DMS 273 (cell line): ENCODE measurements at regions not wholly inside any gene's neighbourhood (a gene's known extent, or its start where the extent isn't known, plus 50 kb on each side); places are given as distances from the start of the nearest gene placed in this dataset.

Experiments
- DNase-seq: peaks from one replicate; lab custom pipeline; 2025; ENCODE audit not compliant: unreplicated experiment; lab: John Stamatoyannopoulos, UW

DNA sequence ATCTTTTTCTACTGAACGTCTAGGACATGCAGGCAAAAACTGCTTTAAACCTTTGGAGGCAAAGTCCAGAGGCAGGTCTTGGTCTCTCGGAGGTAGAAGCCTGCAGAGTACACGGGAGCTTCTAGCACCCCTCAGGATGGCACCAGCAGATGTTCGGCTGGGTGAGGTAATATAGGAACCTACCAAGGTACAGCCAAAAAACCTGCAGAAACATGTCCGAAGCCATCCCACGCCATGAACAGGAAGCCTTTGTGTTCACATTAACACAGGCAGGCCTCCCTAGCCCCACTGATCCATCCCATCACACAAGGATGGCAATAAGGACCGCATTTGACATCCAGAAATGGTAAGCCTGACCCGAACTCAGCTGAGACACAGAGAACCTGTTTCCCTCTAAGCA lies 157.9 kb upstream of the HES1 start:
- DNase-seq, result no peak

DNA sequence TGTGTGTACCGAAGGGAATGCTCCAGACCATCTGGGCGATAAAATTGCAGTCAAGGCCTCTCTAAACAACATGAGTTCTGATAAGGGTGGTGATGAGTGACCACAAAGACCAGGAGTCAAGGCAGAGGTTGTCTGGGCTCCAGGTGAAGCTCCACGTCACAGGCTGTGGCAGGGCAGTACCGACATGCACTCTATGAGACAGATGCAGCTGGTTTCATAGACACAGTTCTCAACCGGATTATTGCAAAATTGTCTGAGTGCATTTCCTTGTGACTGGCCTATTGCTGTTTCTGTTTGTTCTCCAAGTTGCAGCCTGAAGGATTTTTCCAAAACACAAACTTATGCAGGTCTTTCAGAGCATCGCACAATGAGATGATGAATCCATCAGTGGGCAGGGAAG lies 157.5 kb upstream of the HES1 start:
- DNase-seq, result no peak

GRCh38 chr3:193980326-193980725 lies 155.6 kb upstream of the HES1 start:
- no peak for DNase-seq

GRCh38 chr3:193980905-193981304 lies 155.0 kb upstream of the HES1 start:
- DNase-seq, result no peak

DNA sequence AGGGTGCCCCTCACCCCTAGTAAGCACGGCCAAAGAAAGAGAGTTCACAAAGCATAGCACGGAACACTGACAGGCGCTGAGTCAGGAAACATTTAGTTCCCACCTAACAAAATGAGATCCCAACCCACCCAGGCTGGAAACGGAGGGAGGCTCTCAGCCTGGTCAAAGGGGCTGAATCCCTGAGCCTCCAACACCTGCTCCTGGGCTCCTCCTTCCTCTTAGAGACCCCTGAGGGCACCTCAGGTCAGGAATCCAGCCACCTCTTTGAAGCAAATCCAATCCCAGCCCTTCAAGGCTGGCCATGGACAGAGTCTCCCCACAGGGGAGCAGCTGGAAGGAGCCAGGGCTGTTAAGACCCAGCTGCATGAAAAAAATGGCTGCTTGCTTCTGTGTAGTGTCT lies 154.4 kb upstream of the HES1 start:
- DNase-seq, result no peak

- peak; percentile 54 for DNase-seq
These were observed 153.7 kb upstream of the HES1 start for GRCh38 chr3:193982258-193982659.

DNA sequence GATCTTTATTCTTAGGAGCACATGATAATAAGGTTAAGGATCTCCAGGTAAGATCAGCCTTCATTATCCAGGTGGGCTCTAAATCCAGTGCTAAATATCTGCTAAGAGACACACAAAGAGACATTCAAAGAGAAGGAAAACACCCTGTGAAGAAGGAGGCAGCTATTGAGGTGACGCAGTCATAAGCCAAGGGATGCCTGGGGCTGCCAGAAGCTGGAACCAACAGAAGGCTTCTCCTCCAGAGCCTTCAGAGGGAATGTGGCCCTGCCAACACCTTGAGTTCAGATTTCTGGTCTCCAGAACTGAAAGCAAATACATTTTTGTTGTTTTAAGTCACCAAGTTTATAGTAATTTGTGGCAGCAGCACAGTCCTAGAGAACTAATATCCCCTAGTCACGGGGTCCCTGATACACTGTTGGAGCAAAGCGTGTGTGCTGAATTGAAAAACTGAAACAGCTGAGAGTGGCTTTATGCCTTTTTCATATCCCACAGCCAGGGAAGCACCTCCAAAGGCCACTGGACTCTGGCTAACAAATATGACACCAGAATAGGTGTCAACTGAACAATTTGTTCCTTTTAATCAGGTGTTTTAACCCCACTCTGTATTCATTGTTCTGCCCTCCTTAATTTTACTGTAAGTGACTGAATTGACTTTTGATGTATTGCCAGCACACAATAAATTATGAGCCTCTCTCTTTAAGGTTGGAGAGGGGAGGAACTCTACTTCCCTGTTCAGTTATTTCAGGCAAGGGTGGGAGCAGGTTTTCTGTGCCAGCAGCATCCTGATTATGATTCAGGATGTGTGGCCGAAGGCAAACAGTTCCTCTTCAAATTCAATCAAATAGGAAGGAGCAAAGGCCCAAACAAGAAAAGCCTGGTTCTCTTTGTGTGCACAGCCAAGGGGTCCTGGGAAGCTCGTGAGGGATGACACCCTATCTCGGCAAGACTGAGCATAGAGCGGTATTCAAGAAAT lies 151.8 kb upstream of the HES1 start:
- DNase-seq, result no peak

- DNase-seq, result no peak
These were observed 151.1 kb upstream of the HES1 start for GRCh38 chr3:193984876-193985275.

DNA sequence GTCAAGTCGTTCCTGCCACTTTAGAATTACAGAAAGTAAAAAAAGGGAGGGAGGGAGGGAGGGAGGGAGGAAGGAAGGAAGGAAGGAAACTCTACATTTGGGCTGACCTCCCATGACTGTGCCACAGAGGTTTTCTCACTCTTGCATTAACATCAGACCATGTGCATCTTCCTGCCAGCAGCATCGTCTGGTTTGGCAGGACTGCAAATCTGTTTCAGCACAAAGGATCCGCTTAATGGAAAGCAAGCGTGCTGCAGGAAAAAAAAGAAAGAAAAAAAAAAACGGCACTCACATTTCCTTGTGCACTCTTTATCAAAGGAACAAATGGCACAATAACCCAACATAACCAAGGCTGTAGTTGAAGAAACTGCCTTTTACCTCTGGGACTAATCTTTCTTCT lies 148.8 kb upstream of the HES1 start:
- no peak for DNase-seq

DNA sequence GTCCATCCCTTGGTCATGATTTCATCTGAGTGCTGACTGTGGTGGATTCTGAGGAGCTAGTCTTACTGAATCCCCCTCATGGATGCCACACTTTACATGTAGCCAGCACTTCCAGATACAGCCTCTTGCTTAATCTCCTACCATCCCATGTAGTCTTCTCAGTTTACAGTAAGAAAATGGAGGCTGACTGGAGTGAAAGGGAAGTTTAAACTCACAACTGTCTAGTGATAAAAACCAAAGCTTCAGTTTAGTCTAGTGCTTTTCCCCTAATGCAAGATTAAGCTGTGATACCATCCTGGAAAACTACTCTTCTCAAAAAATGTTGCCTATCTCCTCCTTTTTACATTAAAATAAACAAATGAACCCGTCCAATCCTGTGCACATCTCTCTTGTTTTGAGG lies 146.8 kb upstream of the HES1 start:
- DNase-seq, result no peak

- no peak for DNase-seq
These were observed 144.1 kb upstream of the HES1 start for GRCh38 chr3:193991666-193992424.

- DNase-seq, result no peak
These were observed 143.4 kb upstream of the HES1 start for GRCh38 chr3:193992425-193993037.

DNA sequence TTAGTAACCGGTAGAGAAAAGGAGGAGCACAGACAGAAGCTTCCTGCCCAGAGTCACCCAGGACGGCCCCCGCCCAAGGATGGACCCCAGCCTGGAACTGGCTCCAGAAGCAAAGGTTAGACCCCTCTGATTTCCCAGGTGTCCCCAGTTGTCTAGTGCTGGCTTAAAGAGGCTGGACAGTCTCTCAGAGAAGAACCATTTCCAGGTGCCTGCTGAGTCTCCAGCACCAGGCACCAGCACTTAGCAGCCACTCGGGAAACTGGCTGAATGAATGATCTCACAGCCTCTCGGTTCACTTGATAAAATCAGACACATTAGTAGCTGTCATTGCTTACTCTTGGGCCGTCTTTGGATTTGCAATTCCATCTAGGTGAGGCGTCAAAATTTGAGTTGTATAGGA lies 139.7 kb upstream of the HES1 start:
- DNase-seq, result no peak

- DNase-seq, result no peak
These were observed 139.3 kb upstream of the HES1 start for GRCh38 chr3:193996641-193997089.

- no peak for DNase-seq
These were observed 138.5 kb upstream of the HES1 start for GRCh38 chr3:193997228-193998122.

DNA sequence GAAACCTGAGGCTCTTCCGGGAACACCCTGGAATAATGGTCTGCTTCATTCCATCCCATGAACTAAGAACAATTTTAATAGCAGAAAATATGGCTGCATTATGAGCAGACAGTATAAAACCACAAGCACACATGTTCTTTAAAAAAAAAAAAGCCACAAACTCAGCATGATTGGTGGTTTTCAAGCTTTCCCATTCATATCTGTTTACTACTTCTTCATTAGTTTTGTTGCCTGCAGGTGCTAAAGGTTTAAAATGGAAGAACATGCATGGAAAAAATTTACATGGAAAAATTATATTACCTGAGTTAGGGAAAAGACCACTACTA lies 137.9 kb upstream of the HES1 start:
- no peak for DNase-seq

GRCh38 chr3:193998628-193999195 lies 137.2 kb upstream of the HES1 start:
- no peak for DNase-seq

GRCh38 chr3:194000100-194000499 lies 135.8 kb upstream of the HES1 start:
- DNase-seq, result no peak

DNA sequence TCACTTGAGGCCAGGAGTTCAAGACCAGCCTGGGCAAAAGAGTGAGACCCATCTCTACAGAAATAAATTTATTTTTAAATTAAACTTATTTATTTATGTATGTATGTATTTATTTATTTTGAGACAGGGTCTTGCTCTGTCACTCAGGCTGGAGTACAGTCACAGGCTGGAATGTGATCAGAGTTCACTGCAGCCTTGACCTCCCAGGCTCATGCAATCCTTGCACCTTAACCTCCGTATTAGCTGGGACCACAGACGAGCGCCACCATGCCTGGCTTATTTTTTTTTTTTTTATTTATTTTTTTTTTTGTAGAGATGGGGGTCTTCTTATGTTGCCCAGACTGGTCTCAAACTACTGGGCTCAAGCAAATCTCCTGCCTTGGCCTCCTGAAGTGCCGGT lies 135.2 kb upstream of the HES1 start:
- DNase-seq, result no peak

DNA sequence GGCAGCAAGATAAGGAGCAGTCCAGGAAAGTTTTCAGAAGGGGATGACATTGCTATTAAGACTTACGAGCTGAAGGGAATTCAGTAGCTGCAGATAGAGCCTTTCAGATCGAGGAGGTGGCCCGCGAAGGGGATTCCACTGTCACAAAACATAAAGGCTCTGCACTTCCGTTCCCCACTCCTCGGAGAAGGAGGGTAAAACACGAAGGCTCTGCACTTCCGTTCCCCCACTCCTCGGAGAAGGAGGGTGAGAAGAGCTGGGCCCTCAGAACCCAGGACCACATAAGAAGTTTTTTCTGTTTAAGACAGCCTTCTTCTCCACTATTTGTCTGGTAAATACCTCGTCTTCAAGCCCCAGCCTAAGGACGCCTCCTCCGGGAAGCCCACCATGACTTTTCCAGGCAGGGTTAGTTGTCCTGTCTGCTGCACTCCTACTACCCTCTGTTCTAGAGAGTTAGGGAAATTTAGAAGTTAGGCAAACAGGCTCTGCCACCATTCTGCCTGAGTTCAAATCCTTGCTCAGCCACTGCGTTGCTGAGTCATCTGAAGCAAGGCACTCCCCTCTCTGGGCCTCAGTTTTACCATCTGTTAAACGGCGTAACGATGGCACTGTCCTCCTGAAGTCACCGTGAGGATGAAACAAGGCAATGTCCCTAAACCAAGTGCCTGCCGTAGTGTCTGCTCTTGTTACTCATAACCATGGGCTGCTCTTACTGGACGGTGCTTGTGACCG lies 134.1 kb upstream of the HES1 start:
- DNase-seq, result no peak
